ENCODE measurements at regions not wholly inside any gene's neighbourhood (a gene's known extent, or its start where the extent isn't known, plus 50 kb on each side); places are given as distances from the start of the nearest gene placed in this dataset.

DNA sequence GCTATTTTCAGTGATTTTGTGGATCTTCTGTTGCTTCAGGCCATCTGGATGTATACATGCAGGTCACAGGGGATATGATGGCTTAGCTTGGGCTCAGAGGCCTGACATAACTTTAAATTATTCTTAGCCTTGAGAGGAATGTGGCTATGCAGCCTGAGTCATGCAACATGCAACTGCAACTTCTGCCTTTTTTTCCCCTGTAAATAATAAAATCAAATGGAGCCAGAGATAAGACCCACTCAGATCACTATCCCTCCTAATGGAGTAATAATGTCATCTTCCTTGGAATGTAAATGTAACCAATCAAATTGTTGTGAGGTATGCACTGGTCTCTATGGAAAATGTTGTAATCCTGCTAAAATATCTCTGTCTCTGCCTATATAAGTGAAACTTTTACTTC, 54.9 kb downstream of the MAGEB17 start:
- TF ChIP-seq YY1 (IDR thresholded peaks at IDR 0.05; ENCODE audit: insufficient read depth, insufficient read length) (no peak), SUZ12 (IDR thresholded peaks at IDR 0.05; ENCODE audit: extremely low read depth, insufficient read depth, insufficient read length) (no peak), ZNF274 (IDR thresholded peaks at IDR 0.05; ENCODE audit: low read depth, low read length) (no peak)
- peaks cover 24% of the 10 kb centered on the region for H3K9me3 ChIP-seq (ENCODE audit: insufficient read depth, low read length)

DNA sequence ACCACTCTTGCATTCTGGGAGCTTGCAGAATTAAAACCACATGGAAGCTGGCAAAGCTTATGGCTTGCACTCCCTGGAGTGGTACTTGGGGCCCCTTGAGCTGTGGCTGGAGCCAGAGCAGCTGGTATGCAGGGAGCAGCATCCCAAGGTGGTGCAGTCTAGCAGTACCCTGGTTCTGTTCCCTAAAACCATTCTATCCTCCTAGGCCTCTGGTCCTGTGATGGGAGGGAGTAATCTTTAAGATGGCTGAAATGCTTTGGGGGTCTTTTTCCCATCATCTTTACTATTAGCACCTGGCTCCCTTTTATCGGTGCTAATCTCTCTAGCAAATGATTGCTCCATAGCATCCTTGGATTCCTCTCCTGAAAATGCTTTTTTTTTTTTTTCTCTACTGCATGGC, 56.1 kb downstream of the MAGEB17 start:
- DNase-seq (ENCODE audit: low read depth, low spot score), result no peak
- no peaks in the 10 kb centered on the region for H3K36me3 ChIP-seq (ENCODE audit: insufficient read depth, insufficient read length, low read length)
- H3K9me3 ChIP-seq (ENCODE audit: insufficient read depth, low read length), result peaks cover 24% of the 10 kb centered on the region
- TF ChIP-seq YY1 (IDR thresholded peaks at IDR 0.05; ENCODE audit: insufficient read depth, insufficient read length) (no peak), ZNF274 (IDR thresholded peaks at IDR 0.05; ENCODE audit: low read depth, low read length) (no peak), SUZ12 (IDR thresholded peaks at IDR 0.05; ENCODE audit: extremely low read depth, insufficient read depth, insufficient read length) (no peak)
- H3K4me1 ChIP-seq (ENCODE audit: insufficient read depth, insufficient read length), result no peaks in the 10 kb centered on the region
- no peak overlapping the region for H3K4me3 ChIP-seq (ENCODE audit: insufficient read length, low read depth)
- no peaks in the 10 kb centered on the region for H3K27me3 ChIP-seq (ENCODE audit: insufficient read depth, insufficient read length)
- no peak overlapping the region for H3K9ac ChIP-seq (ENCODE audit: insufficient read length, low read depth)

More for the DNA sequence above, 54.9 kb downstream of the MAGEB17 start:
- no peak overlapping the region for H3K9ac ChIP-seq (ENCODE audit: insufficient read length, low read depth)
- H3K27me3 ChIP-seq (ENCODE audit: insufficient read depth, insufficient read length), result no peaks in the 10 kb centered on the region
- H3K4me1 ChIP-seq (ENCODE audit: insufficient read depth, insufficient read length), result no peaks in the 10 kb centered on the region
- H3K36me3 ChIP-seq (ENCODE audit: insufficient read depth, insufficient read length, low read length), result no peaks in the 10 kb centered on the region
- H3K4me3 ChIP-seq (ENCODE audit: insufficient read length, low read depth), result no peak overlapping the region
- no peak for DNase-seq (ENCODE audit: low read depth, low spot score)

DNA sequence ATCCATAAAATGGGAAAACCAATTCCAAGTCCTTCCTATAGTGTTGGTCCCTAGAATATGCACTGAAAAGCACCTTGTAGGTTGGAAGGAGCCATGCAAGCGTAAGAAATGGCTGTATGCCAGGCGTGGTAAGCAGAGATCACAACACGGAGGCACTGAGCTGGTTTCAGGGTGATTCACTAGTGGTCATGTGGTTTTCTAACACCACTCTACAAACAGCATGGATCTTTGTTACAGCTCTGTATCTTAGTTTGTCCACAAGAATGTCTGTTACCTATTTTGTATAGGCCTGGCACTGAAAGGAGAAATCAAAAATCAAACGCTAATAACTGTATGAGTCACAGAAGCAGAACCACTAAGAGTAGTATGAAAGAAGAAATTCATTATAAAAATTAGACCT, 71.9 kb downstream of the MAGEB17 start:
- Histone ChIP-seq H3K4me1 (ENCODE audit: insufficient read depth, insufficient read length) (no peaks in the 10 kb centered on the region), H3K9me3 (ENCODE audit: insufficient read depth, low read length) (no peaks in the 10 kb centered on the region; the same call in 1 of the 2 replicates), H3K36me3 (ENCODE audit: insufficient read depth, insufficient read length, low read length) (no peaks in the 10 kb centered on the region), H3K9ac (ENCODE audit: insufficient read length, low read depth) (no peak overlapping the region), H3K27me3 (ENCODE audit: insufficient read depth, insufficient read length) (no peaks in the 10 kb centered on the region), H3K4me3 (ENCODE audit: insufficient read length, low read depth) (no peak overlapping the region)
- DNase-seq (ENCODE audit: low read depth, low spot score), result no peak
- TF ChIP-seq ZNF274 (IDR thresholded peaks at IDR 0.05; ENCODE audit: low read depth, low read length) (no peak), SUZ12 (IDR thresholded peaks at IDR 0.05; ENCODE audit: extremely low read depth, insufficient read depth, insufficient read length) (no peak), YY1 (IDR thresholded peaks at IDR 0.05; ENCODE audit: insufficient read depth, insufficient read length) (no peak)

DNA sequence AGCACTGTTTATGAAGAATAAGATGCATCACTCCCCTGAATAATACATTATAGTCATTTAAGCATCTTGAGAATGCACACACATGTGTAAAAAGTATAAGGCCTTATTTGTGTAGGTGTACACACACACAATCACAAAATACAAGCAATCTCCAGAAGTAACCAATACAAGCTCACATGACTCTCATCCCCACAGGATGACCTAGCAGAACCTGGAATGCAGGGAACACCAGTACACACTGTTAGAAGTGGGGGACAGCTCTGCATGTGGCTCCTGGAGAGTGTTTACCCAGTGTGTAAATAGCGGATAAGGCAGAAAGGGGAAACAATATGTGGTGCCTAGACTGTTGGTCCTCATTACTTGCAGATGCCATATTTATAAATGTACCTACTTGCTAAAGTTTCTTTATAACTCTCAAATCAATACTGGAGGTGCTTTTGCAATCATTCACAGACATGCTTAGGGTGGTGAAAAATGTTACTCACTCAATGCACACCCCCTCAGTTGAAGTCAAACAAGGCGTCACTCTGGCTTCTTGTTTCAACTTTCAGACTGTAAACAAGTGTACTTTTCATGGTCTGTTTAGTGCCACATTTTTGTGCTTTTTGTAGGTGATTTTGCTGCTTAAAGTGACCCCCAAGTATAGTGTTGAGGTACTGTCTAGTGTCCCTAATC, 73.1 kb downstream of the MAGEB17 start:
- Histone ChIP-seq H3K4me3 (ENCODE audit: insufficient read length, low read depth) (no peak overlapping the region), H3K36me3 (ENCODE audit: insufficient read depth, insufficient read length, low read length) (no peaks in the 10 kb centered on the region), H3K9ac (ENCODE audit: insufficient read length, low read depth) (no peak overlapping the region), H3K4me1 (ENCODE audit: insufficient read depth, insufficient read length) (no peaks in the 10 kb centered on the region), H3K9me3 (ENCODE audit: insufficient read depth, low read length) (no peaks in the 10 kb centered on the region; the same call in 1 of the 2 replicates), H3K27me3 (ENCODE audit: insufficient read depth, insufficient read length) (no peaks in the 10 kb centered on the region)
- no peak for DNase-seq (ENCODE audit: low read depth, low spot score)
- no peak for TF ChIP-seq ZNF274 (IDR thresholded peaks at IDR 0.05; ENCODE audit: low read depth, low read length)
- TF ChIP-seq YY1 (IDR thresholded peaks at IDR 0.05; ENCODE audit: insufficient read depth, insufficient read length), result no peak
- no peak for TF ChIP-seq SUZ12 (IDR thresholded peaks at IDR 0.05; ENCODE audit: extremely low read depth, insufficient read depth, insufficient read length)

DNA sequence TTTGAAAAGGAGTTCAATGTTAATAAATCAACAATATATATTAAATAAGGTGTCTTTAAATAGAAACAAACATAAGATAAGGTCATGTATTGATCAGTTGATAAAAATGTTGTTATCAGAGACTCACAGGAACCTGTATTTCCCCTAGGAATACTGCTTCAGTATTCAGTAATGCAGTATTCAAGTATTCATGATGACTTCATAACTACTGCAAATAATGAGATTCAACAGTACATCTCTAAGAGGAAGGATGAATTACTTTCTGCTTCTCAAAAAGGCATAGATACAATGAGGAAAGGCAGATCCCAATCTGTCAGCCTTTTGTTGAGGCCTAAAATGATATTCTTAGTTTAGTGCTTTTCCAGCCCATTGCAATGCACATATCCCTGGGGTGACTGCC, 73.7 kb downstream of the MAGEB17 start:
- DNase-seq (ENCODE audit: low read depth, low spot score), result no peak
- no peaks in the 10 kb centered on the region for H3K27me3 ChIP-seq (ENCODE audit: insufficient read depth, insufficient read length)
- H3K4me1 ChIP-seq (ENCODE audit: insufficient read depth, insufficient read length), result no peaks in the 10 kb centered on the region
- no peaks in the 10 kb centered on the region; the same call in 1 of the 2 replicates for H3K9me3 ChIP-seq (ENCODE audit: insufficient read depth, low read length)
- H3K36me3 ChIP-seq (ENCODE audit: insufficient read depth, insufficient read length, low read length), result no peaks in the 10 kb centered on the region
- no peak overlapping the region for H3K9ac ChIP-seq (ENCODE audit: insufficient read length, low read depth)
- H3K4me3 ChIP-seq (ENCODE audit: insufficient read length, low read depth), result no peak overlapping the region
- no peak for TF ChIP-seq ZNF274 (IDR thresholded peaks at IDR 0.05; ENCODE audit: low read depth, low read length)
- no peak for TF ChIP-seq YY1 (IDR thresholded peaks at IDR 0.05; ENCODE audit: insufficient read depth, insufficient read length)

DNA sequence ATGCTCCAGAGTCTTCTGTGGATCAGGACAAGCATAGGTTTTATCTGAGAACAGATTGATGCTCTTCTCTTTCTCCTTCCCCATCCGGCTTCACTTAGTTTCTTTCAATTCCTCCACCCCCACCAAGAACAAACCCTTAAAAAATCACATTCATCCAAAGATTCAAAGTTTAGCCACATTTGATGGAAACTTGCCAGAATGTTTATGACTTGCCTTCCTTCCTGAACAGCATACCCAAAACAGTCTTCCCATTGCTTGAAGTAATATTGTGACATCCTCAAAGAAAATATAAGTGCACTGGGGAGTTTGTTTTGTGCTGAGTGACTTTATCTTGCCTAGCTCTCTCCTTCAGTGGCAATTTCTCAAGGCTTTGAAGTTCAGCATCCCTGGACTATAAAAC, 83.0 kb downstream of the MAGEB17 start:
- Histone ChIP-seq H3K36me3 (ENCODE audit: insufficient read depth, insufficient read length, low read length) (no peaks in the 10 kb centered on the region), H3K4me1 (ENCODE audit: insufficient read depth, insufficient read length) (no peaks in the 10 kb centered on the region), H3K9ac (ENCODE audit: insufficient read length, low read depth) (no peak overlapping the region), H3K27me3 (ENCODE audit: insufficient read depth, insufficient read length) (no peaks in the 10 kb centered on the region), H3K4me3 (ENCODE audit: insufficient read length, low read depth) (no peak overlapping the region), H3K9me3 (ENCODE audit: insufficient read depth, low read length) (no peaks in the 10 kb centered on the region)
- no peak for DNase-seq (ENCODE audit: low read depth, low spot score)
- TF ChIP-seq ZNF274 (IDR thresholded peaks at IDR 0.05; ENCODE audit: low read depth, low read length), result no peak
- no peak for TF ChIP-seq YY1 (IDR thresholded peaks at IDR 0.05; ENCODE audit: insufficient read depth, insufficient read length)

DNA sequence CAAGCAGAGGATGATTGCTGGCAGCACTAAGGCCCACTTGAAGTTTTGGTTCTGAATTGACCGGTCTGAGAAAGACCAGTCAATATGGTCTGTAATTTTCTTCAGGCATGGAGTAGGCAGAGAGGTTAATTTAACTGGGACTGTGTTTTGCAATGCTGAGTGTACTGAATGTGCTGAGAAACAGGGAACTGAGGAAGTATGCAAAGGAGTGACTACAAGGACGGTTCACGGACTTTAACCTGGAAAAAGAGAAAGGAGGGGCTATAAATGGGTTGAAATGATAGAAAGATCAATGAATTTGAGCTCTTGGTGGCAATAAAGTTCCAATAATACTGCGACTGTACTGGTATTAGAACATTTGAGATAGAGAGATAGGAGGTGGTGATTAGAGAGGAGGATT, 84.5 kb downstream of the MAGEB17 start:
- DNase-seq (ENCODE audit: low read depth, low spot score), result no peak
- Histone ChIP-seq H3K9ac (ENCODE audit: insufficient read length, low read depth) (no peak overlapping the region), H3K4me3 (ENCODE audit: insufficient read length, low read depth) (no peak overlapping the region), H3K9me3 (ENCODE audit: insufficient read depth, low read length) (peaks cover 6% of the 10 kb centered on the region), H3K27me3 (ENCODE audit: insufficient read depth, insufficient read length) (no peaks in the 10 kb centered on the region), H3K36me3 (ENCODE audit: insufficient read depth, insufficient read length, low read length) (no peaks in the 10 kb centered on the region), H3K4me1 (ENCODE audit: insufficient read depth, insufficient read length) (no peaks in the 10 kb centered on the region)
- no peak for TF ChIP-seq ZNF274 (IDR thresholded peaks at IDR 0.05; ENCODE audit: low read depth, low read length)
- no peak for TF ChIP-seq SUZ12 (IDR thresholded peaks at IDR 0.05; ENCODE audit: extremely low read depth, insufficient read depth, insufficient read length)
- TF ChIP-seq YY1 (IDR thresholded peaks at IDR 0.05; ENCODE audit: insufficient read depth, insufficient read length), result no peak
